ENCODE measurements at regions not wholly inside any gene's neighbourhood (a gene's known extent, or its start where the extent isn't known, plus 50 kb on each side); places are given as distances from the start of the nearest gene placed in this dataset.
"Not testable (repeated sequence)": the region's sequence is repeated elsewhere in the genome, so short reads cannot be mapped to it uniquely, and the experiment has no call there.

DNA sequence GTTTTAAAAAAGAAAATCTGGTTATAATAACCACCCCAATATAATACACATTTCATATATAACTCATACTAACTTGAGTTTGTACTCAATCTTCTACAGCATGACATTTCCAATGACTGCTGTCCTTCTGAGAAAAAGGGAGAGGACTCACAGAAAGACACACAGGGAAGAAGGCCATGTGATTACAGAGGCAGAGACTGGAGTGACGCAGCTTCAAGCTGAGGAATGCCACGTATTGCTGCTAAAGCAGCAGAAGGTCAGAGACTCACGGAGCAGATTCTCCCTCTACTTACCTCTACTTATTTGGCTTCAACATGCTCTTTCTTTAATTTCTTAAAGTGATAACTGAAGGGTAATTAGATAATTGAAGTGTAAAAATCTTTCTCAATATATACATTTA, 753.5 kb upstream of the PKDCC start:
- no peak for DNase-seq (ENCODE audit: low read depth in 2 of 2)

GRCh38 chr2:41313082-41313481, 734.7 kb upstream of the PKDCC start:
- no peak for DNase-seq (ENCODE audit: low read depth in 2 of 2)

- no peak for DNase-seq (ENCODE audit: low read depth in 2 of 2)
These were observed 733.2 kb upstream of the PKDCC start for GRCh38 chr2:41314511-41315070.

DNA sequence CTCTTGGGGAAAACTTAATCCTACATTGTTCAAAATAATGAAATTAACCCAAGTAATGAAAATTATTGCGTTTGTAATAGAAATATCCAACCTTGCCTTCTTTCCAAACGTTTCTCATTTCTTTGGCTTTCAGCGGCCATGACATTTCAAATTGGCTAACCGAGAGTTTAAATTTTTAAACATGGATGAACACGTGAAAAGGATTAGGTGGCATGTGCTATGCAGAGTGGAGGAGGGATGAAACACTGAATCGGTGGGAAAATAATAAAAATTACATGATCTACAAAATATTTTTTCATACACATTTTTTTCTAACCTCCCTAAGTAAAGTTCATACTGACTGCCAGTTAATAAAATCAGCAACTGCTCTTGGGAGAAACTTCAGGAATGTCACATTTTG, 728.4 kb upstream of the PKDCC start:
- no peak for DNase-seq (ENCODE audit: low read depth in 2 of 2)

DNA sequence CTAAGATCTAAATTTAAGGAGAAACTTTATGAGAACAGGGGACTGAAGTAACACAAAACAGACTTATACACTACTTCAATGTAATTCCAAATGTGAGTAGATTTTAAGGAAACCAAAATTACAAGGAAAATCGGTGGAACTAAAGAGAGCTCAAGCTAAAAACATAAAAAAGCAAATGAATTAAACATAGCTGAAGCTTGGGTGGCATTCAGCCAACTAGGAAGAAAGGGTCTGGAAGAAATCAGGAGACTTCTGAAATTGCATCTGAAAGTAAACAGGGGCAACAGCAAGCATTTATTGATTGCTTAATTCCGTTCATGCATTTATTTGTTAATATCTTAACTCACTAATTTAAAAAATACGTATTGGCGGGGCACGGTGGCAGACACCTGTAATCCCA, 727.3 kb upstream of the PKDCC start:
- no peak for DNase-seq (ENCODE audit: low read depth in 2 of 2)

GRCh38 chr2:41321351-41321750, 726.5 kb upstream of the PKDCC start:
- DNase-seq (ENCODE audit: low read depth in 2 of 2) = no peak

DNA sequence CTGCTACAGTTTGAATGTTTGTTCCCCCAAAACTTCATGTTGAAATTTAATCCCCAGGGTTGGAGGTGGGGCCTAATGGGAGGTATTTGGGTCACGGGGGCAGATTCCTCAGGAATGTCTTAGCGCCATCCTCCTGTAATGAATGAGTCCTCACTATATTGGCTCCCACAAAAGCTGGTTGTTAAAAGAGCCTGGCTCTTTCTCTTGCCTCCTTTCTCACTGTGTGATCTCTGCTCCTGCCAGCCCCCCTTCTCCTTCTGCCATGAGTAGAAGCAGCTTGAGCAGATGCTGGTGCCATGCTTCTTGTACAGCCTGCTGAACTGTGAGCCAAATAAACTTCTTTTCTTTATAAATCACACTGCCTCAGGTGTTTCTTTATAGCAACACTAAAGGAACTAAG, 721.0 kb upstream of the PKDCC start:
- DNase-seq (ENCODE audit: low read depth in 2 of 2) = no peak

GRCh38 chr2:41329040-41329439, 718.8 kb upstream of the PKDCC start:
- DNase-seq (ENCODE audit: low read depth in 2 of 2) = no peak

DNA sequence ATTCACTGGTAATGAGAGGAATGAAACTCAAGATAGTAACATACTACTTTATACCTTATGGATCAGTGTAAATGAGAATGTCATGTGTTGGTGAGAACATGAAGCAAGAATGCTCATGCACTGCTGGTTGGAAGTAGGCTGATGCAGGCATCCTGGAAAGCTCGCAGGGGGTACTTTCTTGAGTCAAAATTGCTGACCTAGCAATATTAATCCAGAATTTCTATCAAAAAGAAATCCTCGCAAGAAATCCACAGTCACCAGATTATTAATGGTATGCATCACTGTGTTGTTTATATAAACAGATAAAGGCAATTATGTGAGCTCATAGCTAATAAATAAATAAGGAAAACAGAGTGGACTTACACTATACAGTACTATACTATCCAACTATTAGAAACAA, 713.7 kb upstream of the PKDCC start:
- no peak for DNase-seq (ENCODE audit: low read depth in 2 of 2)

DNA sequence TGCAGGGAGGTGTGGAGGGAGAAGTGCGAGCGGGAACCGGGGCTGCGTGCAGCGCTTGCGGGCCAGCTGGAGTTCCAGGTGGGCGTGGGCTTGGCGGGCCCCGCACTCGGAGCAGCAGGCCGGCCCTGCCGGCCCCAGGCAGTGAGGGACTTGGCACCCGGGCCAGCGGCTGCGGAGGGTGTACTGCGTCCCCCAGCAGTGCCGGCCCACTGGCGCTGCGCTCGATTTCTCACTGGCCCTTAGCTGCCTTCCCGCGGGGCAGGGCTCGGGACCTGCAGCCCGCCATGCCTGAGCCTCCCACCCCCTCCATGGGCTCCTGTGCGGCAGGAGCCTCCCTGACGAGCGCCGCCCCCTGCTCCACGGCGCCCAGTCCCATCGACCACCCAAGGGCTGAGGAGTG, 712.2 kb upstream of the PKDCC start:
- DNase-seq (ENCODE audit: low read depth in 2 of 2) = not testable (repeated sequence)

DNA sequence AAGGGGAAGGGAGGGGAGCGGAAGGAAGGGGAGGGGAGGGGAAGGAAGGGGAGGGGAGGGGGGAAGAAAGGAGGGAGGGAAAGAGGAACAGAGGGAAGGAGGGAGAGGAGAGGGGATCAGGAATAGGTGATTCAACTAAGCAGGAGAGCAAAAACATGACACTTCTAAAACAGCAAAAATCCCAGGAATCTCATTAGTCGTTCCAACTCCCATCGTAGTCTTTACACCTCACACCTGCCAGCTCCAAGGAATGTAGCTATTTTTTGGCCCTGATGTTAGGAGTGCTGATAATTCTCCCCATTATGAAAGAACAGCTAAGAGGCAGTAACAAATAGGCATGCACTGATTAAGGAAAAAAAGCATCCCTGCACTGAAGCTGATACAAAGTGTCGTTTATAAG, 709.9 kb upstream of the PKDCC start:
- DNase-seq (ENCODE audit: low read depth in 2 of 2) = no peak

GRCh38 chr2:41344529-41344928, 703.3 kb upstream of the PKDCC start:
- no peak for DNase-seq (ENCODE audit: low read depth in 2 of 2)

- DNase-seq (ENCODE audit: low read depth in 2 of 2) = no peak
These were observed 694.8 kb upstream of the PKDCC start for GRCh38 chr2:41353060-41353459.

- no peak for DNase-seq (ENCODE audit: low read depth in 2 of 2)
These were observed 692.0 kb upstream of the PKDCC start for GRCh38 chr2:41355794-41356193.

- DNase-seq (ENCODE audit: low read depth in 2 of 2) = no peak
These were observed 683.0 kb upstream of the PKDCC start for GRCh38 chr2:41364842-41365241.

- no peak for DNase-seq (ENCODE audit: low read depth in 2 of 2)
These were observed 671.9 kb upstream of the PKDCC start for GRCh38 chr2:41375901-41376300.

- no peak for DNase-seq (ENCODE audit: low read depth in 2 of 2)
These were observed 670.0 kb upstream of the PKDCC start for GRCh38 chr2:41377837-41378236.

GRCh38 chr2:41378420-41378819, 669.4 kb upstream of the PKDCC start:
- no peak for DNase-seq (ENCODE audit: low read depth in 2 of 2)

- no peak for DNase-seq (ENCODE audit: low read depth in 2 of 2)
These were observed 668.2 kb upstream of the PKDCC start for GRCh38 chr2:41379496-41380221.

DNA sequence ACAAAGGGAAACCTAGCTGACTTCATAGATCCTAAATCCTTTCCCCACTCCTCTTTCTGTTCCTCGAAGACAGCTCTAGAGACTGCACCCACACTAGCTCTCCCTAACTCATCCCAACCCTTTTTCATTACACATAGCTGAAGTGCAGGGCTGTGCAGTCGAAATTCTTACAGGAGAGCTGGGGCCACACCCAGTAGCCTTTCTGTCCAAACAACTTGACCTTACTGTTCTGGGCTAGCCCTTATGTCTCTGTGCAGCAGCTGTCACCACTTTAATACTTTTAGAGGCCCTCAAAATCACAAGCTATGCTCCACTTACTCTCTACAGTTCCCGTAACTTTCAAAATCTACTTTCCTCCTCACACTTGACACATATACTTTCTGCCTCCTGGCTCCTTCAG, 666.1 kb upstream of the PKDCC start:
- DNase-seq (ENCODE audit: low read depth in 2 of 2) = no peak

- no peak for DNase-seq (ENCODE audit: low read depth in 2 of 2)
These were observed 660.3 kb upstream of the PKDCC start for GRCh38 chr2:41387519-41387918.

DNA sequence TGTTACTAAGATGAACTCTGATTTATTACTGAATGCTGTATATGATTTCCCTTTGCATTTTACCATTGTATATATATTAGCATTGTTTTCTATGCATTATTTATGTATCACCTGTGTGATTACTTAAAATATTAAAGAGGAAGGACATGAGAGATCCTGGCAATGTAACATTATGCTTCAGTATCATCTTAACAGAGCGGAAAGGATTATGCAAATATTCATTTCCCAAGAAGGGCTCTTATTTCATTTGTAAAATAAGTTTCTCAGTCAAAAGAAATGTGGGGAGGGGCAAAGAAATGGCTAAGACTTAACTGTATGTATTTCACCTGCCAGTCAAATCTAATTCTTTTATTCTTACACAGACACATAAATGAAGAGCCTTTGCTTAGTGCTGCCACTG, 654.2 kb upstream of the PKDCC start:
- no peak for DNase-seq (ENCODE audit: low read depth in 2 of 2)

DNA sequence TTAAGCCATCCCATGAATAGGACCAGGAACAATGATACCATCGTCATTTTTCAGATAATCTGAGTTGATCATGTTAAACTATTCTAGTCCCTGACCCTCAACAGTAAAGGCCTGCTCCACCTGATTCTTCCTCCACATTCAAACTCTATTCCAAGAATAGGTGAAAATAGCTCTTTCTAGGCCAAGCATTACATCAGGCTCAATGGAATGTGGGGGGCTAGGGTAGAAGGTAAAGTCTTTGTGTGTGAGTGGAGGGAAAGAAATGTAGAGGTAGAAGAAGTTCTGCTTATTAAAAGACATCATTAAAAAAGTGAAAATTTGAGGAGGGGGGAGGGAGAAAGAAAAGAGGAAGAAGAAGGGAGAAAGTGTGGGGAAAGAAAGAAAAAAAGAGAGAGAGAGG, 653.3 kb upstream of the PKDCC start:
- DNase-seq (ENCODE audit: low read depth in 2 of 2) = no peak

DNA sequence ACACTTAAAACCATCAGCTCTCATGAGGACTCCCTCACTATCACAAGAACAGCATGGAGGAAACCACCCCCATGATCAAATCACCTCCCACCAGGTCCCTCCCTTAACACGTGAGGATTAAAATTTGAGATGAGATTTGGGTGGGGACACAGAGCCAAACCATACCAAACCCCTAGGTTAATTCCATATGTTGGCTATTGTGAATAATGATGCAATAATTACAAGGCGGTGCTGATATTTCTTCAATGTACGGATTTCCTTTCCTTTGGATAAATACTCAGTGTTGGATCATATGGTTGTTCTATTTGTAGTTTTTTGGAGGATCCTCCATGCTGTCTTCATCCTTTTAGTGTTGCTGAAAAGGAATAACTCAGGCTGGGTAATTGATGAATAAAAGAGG, 652.1 kb upstream of the PKDCC start:
- no peak for DNase-seq (ENCODE audit: low read depth in 2 of 2)
